GM19023 (cell line): ENCODE measurements at regions not wholly inside any gene's neighbourhood (a gene's known extent, or its start where the extent isn't known, plus 50 kb on each side); places are given as distances from the start of the nearest gene placed in this dataset.
"Not testable (repeated sequence)": the region's sequence is repeated elsewhere in the genome, so short reads cannot be mapped to it uniquely, and the experiment has no call there.

Experiments
- ATAC-seq: cut with Tn5 transposase; IDR thresholded peaks from one replicate; pipeline ENCODE4 v1.9.1; 2021; ENCODE audit warnings: mild to moderate bottlenecking, moderate library complexity; ENCODE audit not compliant: unreplicated experiment

DNA sequence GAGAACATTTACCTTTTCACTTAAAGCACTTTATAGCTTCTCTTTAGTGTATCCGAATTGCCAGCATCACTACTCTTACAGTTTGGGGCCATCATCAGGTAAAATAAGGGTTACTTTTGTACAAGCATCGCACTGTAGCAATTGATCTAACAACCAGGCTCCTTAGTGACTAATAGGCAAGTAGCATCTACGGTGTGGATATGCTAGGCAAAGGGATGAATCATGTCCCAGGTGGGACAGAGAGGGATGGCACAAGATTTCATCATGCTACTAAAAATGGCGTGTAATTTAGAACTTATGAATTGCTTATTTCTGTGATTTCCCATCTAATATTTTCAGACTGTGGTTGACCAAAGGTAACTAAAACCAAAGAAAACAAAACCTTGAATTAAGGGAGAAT is 582.3 kb downstream of the KCNH5 start:
- no peak for ATAC-seq

DNA sequence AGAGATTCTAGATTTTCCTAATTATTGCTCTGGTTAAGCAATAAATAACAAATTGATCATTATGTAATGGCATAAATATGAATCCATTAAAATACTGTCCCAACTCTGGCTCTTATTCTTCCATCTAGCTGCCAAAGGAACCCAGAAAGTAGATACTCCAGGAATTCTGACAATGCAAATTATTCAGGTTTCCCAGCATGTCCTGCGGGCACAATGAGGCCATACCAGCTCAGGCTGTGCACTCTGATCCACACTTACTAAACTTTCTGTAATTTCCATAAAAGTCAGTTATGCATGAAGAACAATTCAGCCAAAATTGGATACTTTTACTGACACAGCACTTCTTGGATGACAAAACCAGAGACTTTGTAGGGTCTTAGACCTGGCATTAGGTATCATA is 576.3 kb downstream of the KCNH5 start:
- no peak for ATAC-seq

DNA sequence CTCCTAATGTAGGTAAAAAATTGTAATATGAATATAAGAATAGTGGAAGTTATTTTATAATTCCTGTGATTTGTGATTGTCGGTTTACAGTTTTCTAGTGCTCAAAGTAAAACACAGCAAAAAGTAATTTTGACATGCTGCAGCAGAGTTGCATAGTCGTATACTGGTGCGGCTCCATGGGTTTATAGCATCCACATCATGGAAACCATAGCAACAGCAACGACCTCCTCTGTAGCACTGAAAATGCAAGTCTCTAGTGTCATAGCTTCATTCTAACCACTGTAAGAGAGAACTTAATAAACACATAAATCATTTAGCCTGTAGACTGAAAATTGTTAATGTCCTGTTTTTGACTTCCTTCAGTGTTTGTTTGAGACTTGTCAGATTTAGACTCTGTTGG is 574.3 kb downstream of the KCNH5 start:
- ATAC-seq = no peak

DNA sequence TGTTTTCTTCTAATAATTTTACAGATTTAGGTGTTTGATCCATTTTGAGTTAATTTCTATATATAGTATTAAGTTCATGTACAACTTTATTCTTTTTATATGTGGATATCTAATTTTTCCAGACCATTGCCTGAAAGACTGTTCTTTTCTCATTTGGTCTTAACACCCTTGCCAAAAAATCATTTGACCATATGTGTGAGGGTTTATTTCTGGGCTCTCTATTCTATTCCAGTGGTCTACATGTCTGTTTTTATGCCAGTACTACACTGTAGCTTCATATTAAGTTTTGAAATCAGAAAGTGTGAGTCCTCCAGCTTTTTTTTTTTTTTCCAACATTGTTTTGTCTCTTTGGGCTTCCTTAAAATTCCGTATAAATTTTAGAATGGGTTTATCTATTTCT is 554.1 kb downstream of the KCNH5 start:
- no peak for ATAC-seq

DNA sequence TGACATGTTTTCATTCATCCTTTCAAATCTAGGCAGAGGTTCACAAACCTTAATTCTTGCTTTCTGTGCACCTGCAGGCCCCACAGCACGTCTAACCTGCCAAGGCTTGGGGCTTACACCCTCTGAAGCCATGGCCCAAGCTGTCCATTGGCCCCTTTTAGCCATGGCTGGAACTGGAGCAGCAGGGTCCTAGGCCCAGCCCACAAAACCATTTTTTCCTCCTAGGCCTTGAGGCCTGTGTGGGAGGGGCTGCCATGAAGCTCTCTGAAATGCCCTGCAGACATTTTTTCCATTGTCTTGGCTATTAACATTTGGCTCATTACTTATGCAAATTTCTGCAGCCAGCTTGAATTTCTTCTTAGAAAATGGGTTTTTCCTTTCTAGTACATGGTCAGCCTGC is 547.5 kb downstream of the KCNH5 start:
- no peak for ATAC-seq

DNA sequence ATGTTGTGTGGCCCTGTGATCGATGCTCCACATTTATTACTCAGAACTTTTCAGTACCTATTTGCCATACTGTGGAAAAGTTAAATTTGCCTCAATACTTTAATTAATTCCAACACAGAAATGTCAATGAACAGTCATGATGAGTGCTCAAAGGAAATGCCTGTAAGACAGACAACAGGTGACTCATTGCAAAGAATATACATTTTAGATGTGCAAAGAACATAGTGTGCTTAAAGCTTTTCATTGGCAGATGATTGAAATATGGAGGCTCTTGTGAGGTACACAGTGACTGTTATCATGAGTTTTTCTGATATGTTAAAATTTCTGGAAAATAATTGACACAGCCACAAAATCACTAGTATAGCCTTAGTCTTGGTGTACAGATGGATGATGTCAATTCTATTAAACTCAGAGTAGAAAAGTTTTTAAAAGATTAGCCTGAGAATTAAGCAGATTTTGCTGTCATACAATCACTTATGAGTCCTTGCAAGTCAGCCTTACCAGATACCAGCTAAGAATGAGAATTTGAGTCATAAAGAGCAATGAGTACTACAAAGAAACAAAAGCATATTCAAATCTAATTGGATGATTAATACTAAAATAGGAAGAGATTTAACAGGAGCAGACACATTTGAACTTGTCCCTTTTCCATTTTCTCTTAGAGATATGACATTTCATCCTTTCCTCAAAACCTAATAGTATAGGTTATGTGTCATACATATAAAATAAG is 544.1 kb downstream of the KCNH5 start:
- ATAC-seq = no peak

DNA sequence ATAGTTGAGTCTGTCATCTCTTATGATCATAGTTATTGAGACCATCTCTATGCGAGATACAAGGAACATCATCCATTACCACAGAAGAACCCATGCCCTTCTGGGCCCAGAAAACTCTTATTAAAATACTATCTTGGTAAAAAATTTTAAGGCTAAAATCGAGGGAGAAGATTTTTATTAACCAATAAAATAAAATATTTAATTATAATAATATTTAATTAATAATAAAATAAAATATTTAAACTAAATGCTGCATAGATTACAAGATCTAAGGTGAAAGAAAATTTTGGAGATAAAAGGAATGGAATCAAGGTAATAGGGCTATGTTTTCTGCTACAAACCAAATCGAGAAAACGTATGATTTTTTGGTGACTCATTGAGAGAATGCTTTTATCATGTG is 540.2 kb downstream of the KCNH5 start:
- ATAC-seq = no peak

DNA sequence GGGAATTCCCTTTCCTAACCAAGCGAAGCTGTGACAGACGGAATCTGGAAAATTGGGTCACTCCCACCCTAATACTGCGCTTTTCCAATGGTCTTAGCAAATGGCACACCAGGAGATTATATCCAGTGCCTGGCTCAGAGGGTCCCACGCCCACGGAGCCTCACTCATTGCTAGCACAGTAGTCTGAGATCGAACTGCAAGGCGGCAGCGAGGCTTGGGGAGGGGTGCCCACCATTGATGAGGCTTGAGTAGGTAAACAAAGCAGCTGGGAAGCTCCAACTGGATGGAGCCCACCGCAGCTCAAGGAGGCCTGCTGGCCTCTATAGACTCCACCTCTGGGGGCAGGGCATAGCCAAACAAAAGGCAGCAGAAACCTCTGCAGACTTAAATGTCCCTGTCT is 523.9 kb downstream of the KCNH5 start:
- not testable (repeated sequence) for ATAC-seq

DNA sequence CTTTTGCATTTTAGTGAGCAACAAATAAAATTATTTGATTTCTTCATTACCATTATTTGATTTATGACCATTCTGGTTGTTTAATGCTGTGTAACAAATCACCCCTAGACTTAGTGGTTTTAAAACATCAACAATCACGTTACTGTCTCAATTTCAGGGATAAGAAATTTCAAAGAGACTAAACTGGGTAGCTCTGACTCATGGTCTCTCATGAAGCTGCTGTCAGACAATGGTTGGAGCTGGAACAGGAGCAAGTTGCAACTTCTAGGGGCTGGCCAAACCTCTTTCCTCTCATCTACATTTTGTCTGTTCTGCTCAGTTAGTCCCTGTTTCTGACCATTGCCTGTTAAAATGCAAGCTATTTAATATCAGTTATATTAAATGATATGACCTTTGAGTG is 517.0 kb downstream of the KCNH5 start:
- no peak for ATAC-seq

DNA sequence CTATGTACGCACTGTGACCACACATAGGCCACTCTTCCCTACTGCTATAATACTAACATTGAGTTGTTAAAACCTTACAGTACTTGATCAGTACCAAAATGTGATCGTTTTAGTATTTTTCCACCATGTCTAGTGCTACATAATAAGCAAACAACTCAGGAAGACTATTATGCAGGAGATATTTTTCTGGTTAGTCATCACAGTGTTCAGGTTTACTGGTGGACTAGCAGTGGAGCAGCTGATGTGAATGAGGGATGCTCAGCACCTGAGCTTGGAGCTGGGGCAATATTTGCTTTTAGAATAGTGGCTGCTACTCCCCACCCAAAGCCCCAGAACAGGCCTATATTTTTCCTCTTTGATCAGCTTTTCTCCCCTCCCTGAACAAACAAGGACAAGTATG is 513.1 kb downstream of the KCNH5 start:
- ATAC-seq = no peak

DNA sequence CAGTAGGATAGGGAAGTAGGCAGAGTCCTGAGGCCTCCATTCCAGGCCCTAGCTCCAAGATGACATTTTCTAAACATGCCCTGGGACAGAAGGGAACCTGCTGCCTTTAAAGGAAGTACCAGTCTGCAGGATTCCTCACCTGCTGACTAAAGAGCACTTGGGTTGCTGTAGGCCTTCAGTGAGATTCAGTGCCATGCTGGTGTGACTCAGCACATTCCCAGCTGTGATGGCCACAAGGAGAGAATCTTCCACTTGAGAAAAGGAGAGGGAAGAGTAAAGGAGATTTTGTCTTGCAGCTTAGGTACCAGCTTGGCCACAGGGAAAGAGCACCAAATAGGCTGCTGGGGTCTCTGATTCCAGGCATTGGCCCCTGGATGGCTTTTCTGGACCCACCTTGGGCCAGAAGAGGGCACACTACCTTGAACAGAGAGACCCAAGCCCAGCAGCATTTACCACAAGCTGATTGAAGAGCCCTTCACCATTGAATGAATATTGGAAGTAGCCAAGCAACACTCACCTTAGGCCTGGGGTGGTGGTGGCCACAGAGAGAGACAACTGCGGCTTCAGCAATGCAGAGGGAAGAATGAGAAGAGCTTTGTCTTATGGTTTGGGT is 498.3 kb downstream of the KCNH5 start:
- ATAC-seq = no peak

DNA sequence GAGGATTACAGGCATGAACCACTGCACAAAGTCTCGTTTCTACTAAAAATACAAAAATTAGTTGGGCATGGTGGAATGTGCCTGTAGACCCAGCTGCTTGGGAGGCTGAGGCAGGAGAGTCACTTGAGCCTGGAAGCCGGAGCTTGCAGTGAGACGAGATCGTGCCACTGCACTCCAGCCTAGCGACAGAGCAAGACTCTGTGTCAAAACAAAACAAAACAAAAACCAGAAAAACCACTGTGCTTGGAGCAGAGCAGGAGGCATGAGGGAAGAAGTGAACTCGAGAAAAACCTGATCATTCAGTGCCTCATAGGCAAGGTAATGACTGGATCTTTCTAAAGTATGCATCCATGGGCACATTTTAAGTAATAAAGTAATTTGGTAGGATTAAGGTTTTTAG is 487.8 kb downstream of the KCNH5 start:
- no peak for ATAC-seq

DNA sequence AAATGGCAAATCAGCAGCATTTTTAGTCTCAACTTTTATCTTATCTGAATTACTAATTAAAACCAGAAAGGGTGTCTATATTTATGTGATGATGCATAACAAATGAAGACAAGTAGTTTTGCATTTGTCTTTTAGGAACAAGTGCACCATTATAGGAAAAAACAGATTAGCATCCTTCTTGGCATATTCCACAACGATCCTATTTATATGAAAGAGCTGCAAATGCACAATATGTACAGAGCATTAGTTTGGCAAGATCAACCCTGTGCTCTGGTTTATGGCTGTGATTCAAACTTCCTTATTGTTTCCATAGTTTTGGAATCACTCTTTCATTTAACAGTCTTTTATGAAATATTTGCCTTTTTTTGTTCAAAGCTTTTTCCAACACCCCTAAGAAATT is 486.8 kb downstream of the KCNH5 start:
- no peak for ATAC-seq

DNA sequence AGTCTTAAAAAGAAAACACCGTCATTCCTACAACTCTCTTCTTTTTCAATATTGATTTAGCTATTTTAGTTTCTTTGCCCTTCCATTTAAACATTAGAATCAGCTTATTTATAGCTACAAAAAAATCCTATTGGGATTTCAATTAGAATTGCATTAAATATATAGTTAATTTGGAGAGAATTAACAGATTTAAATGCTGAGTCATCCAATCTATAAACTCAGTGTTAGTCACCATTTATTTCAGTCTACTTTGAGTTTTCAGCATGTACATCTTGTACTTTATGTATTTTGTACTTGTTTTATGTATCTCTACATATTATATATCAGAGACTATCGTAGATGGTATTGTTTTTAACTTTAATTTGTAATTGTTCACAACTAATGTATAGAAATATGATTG is 460.0 kb downstream of the KCNH5 start:
- no peak for ATAC-seq

DNA sequence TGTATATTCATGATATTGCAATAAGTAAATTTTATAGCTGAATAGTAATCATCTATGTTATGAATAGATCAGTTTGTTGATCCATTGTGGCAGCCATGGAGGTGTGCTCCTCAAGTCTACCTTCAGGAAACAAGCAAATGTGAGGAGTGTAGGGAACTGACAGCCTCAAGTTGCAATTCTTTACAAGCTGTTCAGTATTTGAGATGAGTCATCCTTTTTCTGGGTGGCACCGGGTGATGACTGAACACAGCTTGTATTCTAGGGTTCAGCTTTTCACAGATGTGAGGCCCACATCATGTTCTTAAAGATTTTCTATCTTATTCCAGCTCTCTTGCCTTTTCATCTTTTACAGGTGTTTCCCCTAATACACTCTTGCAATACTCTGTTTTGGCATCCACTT is 452.4 kb downstream of the KCNH5 start:
- no peak for ATAC-seq

DNA sequence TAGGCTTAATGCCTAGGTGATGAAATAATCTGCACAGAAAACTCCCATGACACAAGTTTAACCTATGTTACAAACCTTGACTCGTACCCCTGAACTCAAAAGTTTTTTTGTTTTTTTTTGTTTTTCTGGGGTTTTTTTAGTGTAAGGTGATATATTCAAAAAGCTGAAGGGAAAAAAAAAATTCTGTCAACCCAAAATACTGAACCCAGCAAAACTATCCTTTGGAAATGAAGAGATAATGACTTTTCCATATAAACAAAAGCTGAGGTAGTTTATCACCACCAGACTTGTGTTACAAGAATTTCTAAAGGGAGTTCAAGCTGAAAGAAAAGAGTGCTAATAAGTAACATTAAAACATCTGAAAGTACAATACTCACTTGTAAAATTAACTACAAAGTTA is 448.1 kb downstream of the KCNH5 start:
- no peak for ATAC-seq

DNA sequence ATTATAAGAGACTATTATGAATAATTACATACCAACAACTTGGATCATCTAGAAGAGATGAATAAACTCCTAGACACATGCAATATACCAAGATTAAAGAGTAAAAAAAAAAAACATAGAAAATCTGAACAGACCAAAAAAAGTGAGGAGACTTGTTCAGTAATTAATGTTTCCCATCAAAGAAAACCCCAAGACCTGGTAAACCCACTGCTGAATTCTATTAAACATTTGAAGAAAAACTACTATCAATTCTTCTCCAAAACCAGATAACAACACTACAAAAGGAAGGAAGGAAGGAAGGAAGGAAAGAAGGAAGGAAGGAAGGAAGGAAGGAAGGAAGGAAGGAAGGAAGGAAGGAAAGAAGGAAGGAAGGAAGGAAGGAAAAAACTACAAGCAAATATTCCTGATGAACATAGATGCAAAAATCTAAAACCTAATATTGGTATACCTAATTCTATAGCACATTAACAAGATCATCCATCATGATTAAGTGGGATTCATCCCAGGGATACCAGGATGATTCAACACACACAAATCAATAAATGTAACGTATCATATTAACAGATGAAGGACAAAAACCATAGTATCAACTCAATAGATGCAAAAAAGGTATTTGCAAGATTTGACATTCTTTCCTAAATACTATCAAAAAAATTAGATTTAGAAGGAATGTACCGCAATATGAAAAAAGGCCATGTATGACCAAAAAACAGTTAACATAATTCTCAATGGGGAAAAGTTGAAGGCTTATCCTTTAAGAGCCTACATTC is 445.5 kb downstream of the KCNH5 start:
- ATAC-seq = no peak

DNA sequence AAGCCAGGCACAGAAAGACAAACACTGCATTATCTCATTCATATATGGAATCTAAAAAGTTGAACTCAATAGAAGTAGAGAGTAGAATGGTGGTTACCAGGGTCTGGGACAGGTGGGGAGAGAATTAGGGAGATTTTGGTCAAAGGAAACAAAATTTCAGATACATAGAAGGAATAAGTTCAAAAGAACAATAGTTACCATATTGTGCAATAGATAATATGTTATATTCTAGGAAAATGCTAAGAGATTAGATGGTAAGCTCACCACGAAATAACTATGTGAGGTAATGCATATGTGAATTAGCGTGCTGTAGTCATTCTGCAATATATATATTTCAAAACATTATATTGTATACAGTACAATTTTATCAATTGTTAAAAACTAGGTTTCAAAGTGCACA is 442.5 kb downstream of the KCNH5 start:
- no peak for ATAC-seq

DNA sequence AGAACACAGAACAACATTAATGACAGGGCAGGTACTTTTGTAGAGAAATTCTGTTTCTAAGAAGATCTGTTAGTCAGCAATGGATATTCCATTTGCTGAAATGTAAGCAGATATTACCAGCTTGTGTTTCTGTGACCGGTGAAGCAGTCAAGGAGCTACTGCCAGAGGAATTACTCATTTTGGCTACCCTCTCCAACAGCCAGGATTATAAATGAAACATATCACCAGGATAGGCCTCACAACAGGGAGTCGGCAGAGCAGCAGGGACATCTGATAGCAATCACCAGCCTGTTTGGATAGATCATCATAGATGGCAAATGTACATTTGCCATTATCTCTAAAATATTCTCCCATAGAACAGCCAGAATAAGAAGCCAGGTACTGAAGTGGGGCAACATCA is 440.7 kb downstream of the KCNH5 start:
- no peak for ATAC-seq

DNA sequence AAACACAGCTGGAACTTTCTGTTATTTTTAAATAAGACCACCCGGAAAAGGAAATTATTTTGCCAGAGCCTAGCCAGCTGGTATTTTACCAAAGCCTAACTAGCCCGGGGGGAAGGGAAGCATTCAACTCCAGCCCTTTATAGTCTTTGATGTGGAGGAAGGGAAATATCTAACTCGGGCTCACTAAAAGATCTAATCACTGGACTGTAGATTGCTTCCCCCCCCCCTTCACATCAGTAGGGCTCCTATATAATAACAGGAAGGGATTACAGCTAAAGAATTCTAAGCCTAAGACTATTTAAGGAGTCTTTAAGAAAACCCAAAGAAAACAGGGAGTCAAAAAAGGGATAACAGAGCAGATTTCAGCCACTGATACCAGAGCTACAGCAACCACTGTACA is 431.1 kb downstream of the KCNH5 start:
- ATAC-seq = no peak

DNA sequence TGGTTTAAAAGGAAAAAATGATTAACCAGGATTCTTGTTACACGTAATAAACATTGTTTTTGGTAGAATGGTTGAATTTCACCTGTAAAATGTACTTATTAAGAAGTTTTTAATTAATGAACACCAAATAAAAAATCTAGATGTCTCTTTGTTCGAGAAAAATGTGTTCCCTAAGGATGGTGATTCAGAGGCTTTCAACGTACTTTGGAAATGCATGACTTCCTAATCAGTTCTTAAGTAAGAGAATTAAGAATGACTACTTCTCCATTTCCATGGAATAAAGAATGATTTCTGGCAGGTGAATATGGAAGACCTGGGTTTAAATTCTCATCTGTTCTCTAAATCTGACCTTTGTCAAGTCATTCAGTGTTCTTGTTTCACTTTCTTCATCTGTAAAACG is 428.6 kb downstream of the KCNH5 start:
- no peak for ATAC-seq

DNA sequence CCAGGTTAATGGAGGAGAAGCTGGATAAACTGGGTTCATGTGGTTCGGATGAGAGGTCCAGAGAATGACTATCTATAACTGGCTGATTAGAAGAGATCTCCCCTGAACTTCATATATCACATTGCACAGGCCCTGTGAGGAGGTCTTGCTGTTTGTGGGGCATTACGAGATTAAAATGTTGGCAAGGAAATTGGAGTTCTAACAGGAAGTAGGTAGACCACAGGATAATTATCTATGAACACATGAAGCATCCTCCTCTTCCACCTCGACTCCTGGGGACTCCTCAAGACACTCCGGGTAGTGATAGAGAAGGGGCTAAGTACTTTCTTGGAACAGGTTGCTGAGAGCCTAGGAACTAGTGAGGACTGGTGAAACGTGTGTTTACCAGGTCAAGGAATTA is 418.8 kb downstream of the KCNH5 start:
- ATAC-seq = no peak
